ENCODE measurements at regions not wholly inside any gene's neighbourhood (a gene's known extent, or its start where the extent isn't known, plus 50 kb on each side); places are given as distances from the start of the nearest gene placed in this dataset.
"Not testable (repeated sequence)": the region's sequence is repeated elsewhere in the genome, so short reads cannot be mapped to it uniquely, and the experiment has no call there.

GRCh38 chr9:102941868-102942267, 53.3 kb upstream of the CYLC2 start:
- no peak for DNase-seq (ENCODE audit: low spot score)

GRCh38 chr9:102922526-102922925, 72.6 kb upstream of the CYLC2 start:
- no peak for DNase-seq (ENCODE audit: low spot score)

GRCh38 chr9:102911185-102911584, 83.9 kb upstream of the CYLC2 start:
- no peak for DNase-seq (ENCODE audit: low spot score)

GRCh38 chr9:102905795-102906194, 89.3 kb upstream of the CYLC2 start:
- DNase-seq (ENCODE audit: low spot score), result not testable (repeated sequence)

- DNase-seq (ENCODE audit: low spot score), result no peak
Measured at GRCh38 chr9:102892025-102892424, 103.1 kb upstream of the CYLC2 start.

- DNase-seq (ENCODE audit: low spot score), result not testable (repeated sequence)
Measured at GRCh38 chr9:102888747-102889146, 106.4 kb upstream of the CYLC2 start.

GRCh38 chr9:102875687-102876086, 119.4 kb upstream of the CYLC2 start:
- no peak for DNase-seq (ENCODE audit: low spot score)

GRCh38 chr9:102867488-102867887, 127.6 kb upstream of the CYLC2 start:
- DNase-seq (ENCODE audit: low spot score), result no peak

GRCh38 chr9:102862478-102862877, 132.7 kb upstream of the CYLC2 start:
- DNase-seq (ENCODE audit: low spot score), result no peak

GRCh38 chr9:102855641-102856040, 139.5 kb upstream of the CYLC2 start:
- DNase-seq (ENCODE audit: low spot score), result no peak

- no peak for DNase-seq (ENCODE audit: low spot score)
Measured at GRCh38 chr9:102845827-102846371, 149.2 kb upstream of the CYLC2 start.

- DNase-seq (ENCODE audit: low spot score), result no peak
Measured at GRCh38 chr9:102844716-102845115, 150.4 kb upstream of the CYLC2 start.

GRCh38 chr9:102842423-102842822, 152.7 kb upstream of the CYLC2 start:
- no peak for DNase-seq (ENCODE audit: low spot score)

- no peak for DNase-seq (ENCODE audit: low spot score)
Measured at GRCh38 chr9:102841376-102841775, 153.8 kb upstream of the CYLC2 start.

- no peak for DNase-seq (ENCODE audit: low spot score)
Measured at GRCh38 chr9:102840335-102840734, 154.8 kb upstream of the CYLC2 start.

GRCh38 chr9:102832814-102833213, 162.3 kb upstream of the CYLC2 start:
- DNase-seq (ENCODE audit: low spot score), result no peak

GRCh38 chr9:102796244-102796643, 198.9 kb upstream of the CYLC2 start:
- no peak for DNase-seq (ENCODE audit: low spot score)

- no peak for DNase-seq (ENCODE audit: low spot score)
Measured at GRCh38 chr9:102795532-102795931, 199.6 kb upstream of the CYLC2 start.

GRCh38 chr9:102779356-102779755, 215.8 kb upstream of the CYLC2 start:
- no peak for DNase-seq (ENCODE audit: low spot score)

GRCh38 chr9:102778746-102779145, 216.4 kb upstream of the CYLC2 start:
- DNase-seq (ENCODE audit: low spot score), result no peak

GRCh38 chr9:102770704-102771103, 224.4 kb upstream of the CYLC2 start:
- no peak for DNase-seq (ENCODE audit: low spot score)

GRCh38 chr9:102769307-102769706, 225.8 kb upstream of the CYLC2 start:
- no peak for DNase-seq (ENCODE audit: low spot score)

GRCh38 chr9:102768002-102768401, 227.1 kb upstream of the CYLC2 start:
- DNase-seq (ENCODE audit: low spot score), result no peak

GRCh38 chr9:102767076-102767475, 228.1 kb upstream of the CYLC2 start:
- DNase-seq (ENCODE audit: low spot score), result no peak

GRCh38 chr9:102740578-102740977, 254.6 kb upstream of the CYLC2 start:
- DNase-seq (ENCODE audit: low spot score), result no peak

Measured in CD4-positive, alpha-beta T cell treated with Interleukin-2 at 100 ng/mL for 4 hours (primary cell).